GM23248 (cell line): ENCODE measurements at regions not wholly inside any gene's neighbourhood (a gene's known extent, or its start where the extent isn't known, plus 50 kb on each side); places are given as distances from the start of the nearest gene placed in this dataset.

Experiments used
- EZH2 ChIP-seq: fragments of 200-600 bp; sonication (generic); IDR thresholded peaks from 2 replicates; pipeline ENCODE4 v1.6.1; 2018; ENCODE audit warnings: antibody characterized with exemption, mild to moderate bottlenecking; ENCODE audit not compliant: insufficient read depth, poor library complexity, severe bottlenecking
- EZH2phosphoT487 ChIP-seq: fragments of 200-600 bp; sonication (generic); IDR thresholded peaks from 2 replicates; pipeline ENCODE4 v1.6.1; 2018; ENCODE audit warnings: antibody characterized with exemption, moderate library complexity, mild to moderate bottlenecking, low read depth; ENCODE audit not compliant: insufficient read depth

GRCh38 chr16:13527332-13527731 is 392.6 kb upstream of the ERCC4 start:
- TF ChIP-seq EZH2, result no peak
- no peak for TF ChIP-seq EZH2phosphoT487
